ENCODE measurements at regions not wholly inside any gene's neighbourhood (a gene's known extent, or its start where the extent isn't known, plus 50 kb on each side); places are given as distances from the start of the nearest gene placed in this dataset.

DNA sequence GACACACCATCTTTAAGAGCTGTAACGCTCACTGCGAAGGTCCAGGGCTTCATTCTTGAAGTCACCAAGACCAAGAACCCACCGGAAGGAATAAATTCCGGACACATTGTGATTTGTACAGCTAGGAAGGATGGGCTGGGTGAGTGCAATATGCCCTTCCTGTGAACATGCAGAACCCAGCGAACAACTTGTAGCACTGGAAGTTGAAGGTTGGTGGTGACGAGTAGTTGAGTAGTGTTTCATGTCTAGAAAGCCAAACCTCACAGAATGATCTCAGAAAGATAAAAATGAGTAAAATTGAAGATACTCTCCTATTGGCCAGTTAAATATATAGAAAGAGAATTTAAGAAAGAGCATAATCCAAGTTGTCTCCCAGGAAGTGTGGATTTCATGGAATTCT lies 462.2 kb upstream of the CFAP20DC start:
- no peaks in the 10 kb centered on the region for H3K27me3 ChIP-seq (ENCODE audit: insufficient read depth, low read depth, low read length)
- H2AFZ ChIP-seq (ENCODE audit: low read depth, low read length), result no peak overlapping the region
- H4K20me1 ChIP-seq (ENCODE audit: insufficient read depth), result no peaks in the 10 kb centered on the region
- no peaks in the 10 kb centered on the region for H3K79me2 ChIP-seq (replicated peaks; ENCODE audit: insufficient read depth, low read length)
- TF ChIP-seq, protein P1, sequence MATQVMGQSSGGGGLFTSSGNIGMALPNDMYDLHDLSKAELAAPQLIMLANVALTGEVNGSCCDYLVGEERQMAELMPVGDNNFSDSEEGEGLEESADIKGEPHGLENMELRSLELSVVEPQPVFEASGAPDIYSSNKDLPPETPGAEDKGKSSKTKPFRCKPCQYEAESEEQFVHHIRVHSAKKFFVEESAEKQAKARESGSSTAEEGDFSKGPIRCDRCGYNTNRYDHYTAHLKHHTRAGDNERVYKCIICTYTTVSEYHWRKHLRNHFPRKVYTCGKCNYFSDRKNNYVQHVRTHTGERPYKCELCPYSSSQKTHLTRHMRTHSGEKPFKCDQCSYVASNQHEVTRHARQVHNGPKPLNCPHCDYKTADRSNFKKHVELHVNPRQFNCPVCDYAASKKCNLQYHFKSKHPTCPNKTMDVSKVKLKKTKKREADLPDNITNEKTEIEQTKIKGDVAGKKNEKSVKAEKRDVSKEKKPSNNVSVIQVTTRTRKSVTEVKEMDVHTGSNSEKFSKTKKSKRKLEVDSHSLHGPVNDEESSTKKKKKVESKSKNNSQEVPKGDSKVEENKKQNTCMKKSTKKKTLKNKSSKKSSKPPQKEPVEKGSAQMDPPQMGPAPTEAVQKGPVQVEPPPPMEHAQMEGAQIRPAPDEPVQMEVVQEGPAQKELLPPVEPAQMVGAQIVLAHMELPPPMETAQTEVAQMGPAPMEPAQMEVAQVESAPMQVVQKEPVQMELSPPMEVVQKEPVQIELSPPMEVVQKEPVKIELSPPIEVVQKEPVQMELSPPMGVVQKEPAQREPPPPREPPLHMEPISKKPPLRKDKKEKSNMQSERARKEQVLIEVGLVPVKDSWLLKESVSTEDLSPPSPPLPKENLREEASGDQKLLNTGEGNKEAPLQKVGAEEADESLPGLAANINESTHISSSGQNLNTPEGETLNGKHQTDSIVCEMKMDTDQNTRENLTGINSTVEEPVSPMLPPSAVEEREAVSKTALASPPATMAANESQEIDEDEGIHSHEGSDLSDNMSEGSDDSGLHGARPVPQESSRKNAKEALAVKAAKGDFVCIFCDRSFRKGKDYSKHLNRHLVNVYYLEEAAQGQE (IDR thresholded peaks at IDR 0.05; ENCODE audit: borderline replicate concordance), result no peak
- TF ChIP-seq MXI1 (conservative IDR thresholded peaks at IDR 0.05; ENCODE audit: poor library complexity, severe bottlenecking) (no peak), TAF1 (IDR thresholded peaks at IDR 0.05; ENCODE audit: low read depth) (no peak), SMC3 (conservative IDR thresholded peaks at IDR 0.05; ENCODE audit: poor library complexity) (no peak), EP300 (conservative IDR thresholded peaks at IDR 0.05; ENCODE audit: poor library complexity, severe bottlenecking) (no peak), POLR2AphosphoS5 (IDR thresholded peaks at IDR 0.05) (no peak), RAD21 (conservative IDR thresholded peaks at IDR 0.05) (no peak), EZH2 (IDR thresholded peaks at IDR 0.05; ENCODE audit: borderline replicate concordance, insufficient read depth, low read length, poor library complexity, severe bottlenecking) (no peak)
- TF ChIP-seq, protein P2, sequence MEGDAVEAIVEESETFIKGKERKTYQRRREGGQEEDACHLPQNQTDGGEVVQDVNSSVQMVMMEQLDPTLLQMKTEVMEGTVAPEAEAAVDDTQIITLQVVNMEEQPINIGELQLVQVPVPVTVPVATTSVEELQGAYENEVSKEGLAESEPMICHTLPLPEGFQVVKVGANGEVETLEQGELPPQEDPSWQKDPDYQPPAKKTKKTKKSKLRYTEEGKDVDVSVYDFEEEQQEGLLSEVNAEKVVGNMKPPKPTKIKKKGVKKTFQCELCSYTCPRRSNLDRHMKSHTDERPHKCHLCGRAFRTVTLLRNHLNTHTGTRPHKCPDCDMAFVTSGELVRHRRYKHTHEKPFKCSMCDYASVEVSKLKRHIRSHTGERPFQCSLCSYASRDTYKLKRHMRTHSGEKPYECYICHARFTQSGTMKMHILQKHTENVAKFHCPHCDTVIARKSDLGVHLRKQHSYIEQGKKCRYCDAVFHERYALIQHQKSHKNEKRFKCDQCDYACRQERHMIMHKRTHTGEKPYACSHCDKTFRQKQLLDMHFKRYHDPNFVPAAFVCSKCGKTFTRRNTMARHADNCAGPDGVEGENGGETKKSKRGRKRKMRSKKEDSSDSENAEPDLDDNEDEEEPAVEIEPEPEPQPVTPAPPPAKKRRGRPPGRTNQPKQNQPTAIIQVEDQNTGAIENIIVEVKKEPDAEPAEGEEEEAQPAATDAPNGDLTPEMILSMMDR (IDR thresholded peaks at IDR 0.05; ENCODE audit: poor library complexity, severe bottlenecking), result no peak
- no peaks in the 10 kb centered on the region for H3K9me3 ChIP-seq (ENCODE audit: low read length)
- no peak overlapping the region for H3K9ac ChIP-seq (ENCODE audit: low read length)
- no peaks in the 10 kb centered on the region for H3K9me2 ChIP-seq (ENCODE audit: insufficient read depth, low read length)
- no peaks in the 10 kb centered on the region for H3K36me3 ChIP-seq (ENCODE audit: insufficient read depth, low read length)
- no peaks in the 10 kb centered on the region for H3F3A ChIP-seq (ENCODE audit: insufficient read depth, low read length, poor library complexity, severe bottlenecking)
- H3K4me3 ChIP-seq (ENCODE audit: low read length), result no peak overlapping the region
- H3K4me2 ChIP-seq (ENCODE audit: low read length), result no peak overlapping the region
- no peak overlapping the region for H3K27ac ChIP-seq (ENCODE audit: low read length)

DNA sequence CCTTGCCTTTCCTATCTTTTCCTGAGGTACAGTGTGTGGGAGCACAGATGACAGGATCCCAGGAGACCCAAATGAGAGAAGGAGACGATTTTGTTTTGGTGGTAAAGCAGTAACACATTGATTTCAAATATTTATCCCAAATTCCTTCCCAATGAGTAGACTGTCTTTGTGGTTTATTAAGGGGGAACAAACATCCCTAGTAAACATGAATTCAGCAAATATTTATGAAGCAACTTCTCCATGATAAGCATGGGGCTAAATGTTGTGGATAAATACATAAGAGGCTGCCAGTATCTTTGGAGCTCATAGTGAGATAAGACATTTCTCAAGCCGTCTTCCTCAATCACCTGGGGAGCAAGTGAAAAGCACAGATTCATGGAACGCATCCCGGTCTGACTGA lies 460.8 kb upstream of the CFAP20DC start:
- Histone ChIP-seq H3K9me3 (ENCODE audit: low read length) (no peaks in the 10 kb centered on the region), H3K9me2 (ENCODE audit: insufficient read depth, low read length) (no peaks in the 10 kb centered on the region), H3K79me2 (replicated peaks; ENCODE audit: insufficient read depth, low read length) (no peaks in the 10 kb centered on the region), H2AFZ (ENCODE audit: low read depth, low read length) (no peak overlapping the region), H4K20me1 (ENCODE audit: insufficient read depth) (no peaks in the 10 kb centered on the region), H3K27ac (ENCODE audit: low read length) (no peak overlapping the region), H3K4me2 (ENCODE audit: low read length) (no peak overlapping the region), H3K36me3 (ENCODE audit: insufficient read depth, low read length) (no peaks in the 10 kb centered on the region), H3F3A (ENCODE audit: insufficient read depth, low read length, poor library complexity, severe bottlenecking) (no peaks in the 10 kb centered on the region), H3K4me3 (ENCODE audit: low read length) (no peak overlapping the region), H3K9ac (ENCODE audit: low read length) (no peak overlapping the region), H3K27me3 (ENCODE audit: insufficient read depth, low read depth, low read length) (no peaks in the 10 kb centered on the region)
- TF ChIP-seq EZH2 (IDR thresholded peaks at IDR 0.05; ENCODE audit: borderline replicate concordance, insufficient read depth, low read length, poor library complexity, severe bottlenecking), result no peak
- TF ChIP-seq, protein P1 (IDR thresholded peaks at IDR 0.05; ENCODE audit: borderline replicate concordance), result no peak
- no peak for TF ChIP-seq EP300 (conservative IDR thresholded peaks at IDR 0.05; ENCODE audit: poor library complexity, severe bottlenecking)
- TF ChIP-seq RAD21 (conservative IDR thresholded peaks at IDR 0.05), result no peak
- TF ChIP-seq TAF1 (IDR thresholded peaks at IDR 0.05; ENCODE audit: low read depth), result no peak
- TF ChIP-seq MXI1 (conservative IDR thresholded peaks at IDR 0.05; ENCODE audit: poor library complexity, severe bottlenecking), result no peak
- no peak for TF ChIP-seq SMC3 (conservative IDR thresholded peaks at IDR 0.05; ENCODE audit: poor library complexity)
- no peak for TF ChIP-seq POLR2AphosphoS5 (IDR thresholded peaks at IDR 0.05)
- TF ChIP-seq, protein P2 (IDR thresholded peaks at IDR 0.05; ENCODE audit: poor library complexity, severe bottlenecking), result no peak

Data from neural cell (in vitro differentiated cells).